KMS-11 (cell line): ENCODE measurements at regions not wholly inside any gene's neighbourhood (a gene's known extent, or its start where the extent isn't known, plus 50 kb on each side); places are given as distances from the start of the nearest gene placed in this dataset.

ENCODE experiments used
- H2AFZ ChIP-seq: fragments of 200-600 bp; sonication (generic); 2 replicates; pipeline ENCODE4 v1.6.1; 2016; ENCODE audit warnings: antibody characterized with exemption, mixed run types, low read depth
- H3K27ac ChIP-seq: fragments of 200-600 bp; sonication (generic); 2 replicates; pipeline ENCODE4 v1.6.1; 2016; ENCODE audit warnings: mild to moderate bottlenecking, mixed run types
- H3K27me3 ChIP-seq: fragments of 200-600 bp; sonication (generic); 2 replicates; pipeline ENCODE4 v1.6.1; 2017; ENCODE audit warnings: mild to moderate bottlenecking, low read depth, mixed run types, moderate library complexity; ENCODE audit not compliant: insufficient read depth
- H3K36me3 ChIP-seq: fragments of 200-600 bp; sonication (generic); 2 replicates; pipeline ENCODE4 v1.6.1; 2017; ENCODE audit warnings: mild to moderate bottlenecking, mixed run types; ENCODE audit not compliant: insufficient read depth
- H3K4me1 ChIP-seq: fragments of 200-600 bp; sonication (generic); 2 replicates; pipeline ENCODE4 v1.6.1; 2016; ENCODE audit warnings: mild to moderate bottlenecking, low read depth, mixed run types; ENCODE audit not compliant: poor library complexity, severe bottlenecking
- H3K4me2 ChIP-seq: fragments of 200-600 bp; sonication (generic); 2 replicates; pipeline ENCODE4 v1.7.0; 2016; ENCODE audit warnings: mild to moderate bottlenecking, mixed run types
- H3K4me3 ChIP-seq: fragments of 200-600 bp; sonication (generic); IDR thresholded peaks from 2 replicates; pipeline ENCODE4 v1.6.1; 2017; ENCODE audit warnings: low read depth, low read length, mixed read lengths; ENCODE audit not compliant: insufficient read depth
- H3K79me2 ChIP-seq: fragments of 200-600 bp; sonication (generic); 2 replicates; pipeline ENCODE4 v1.6.1; 2016; ENCODE audit warnings: low read depth, mixed run types; ENCODE audit not compliant: insufficient read depth
- H3K9ac ChIP-seq: fragments of 200-600 bp; sonication (generic); 2 replicates; pipeline ENCODE4 v1.6.1; 2016; ENCODE audit warnings: mild to moderate bottlenecking, mixed run types
- H4K20me1 ChIP-seq: fragments of 200-600 bp; sonication (generic); 2 replicates; pipeline ENCODE4 v1.6.1; 2016; ENCODE audit warnings: mild to moderate bottlenecking, mixed run types; ENCODE audit not compliant: insufficient read depth
- TF ChIP-seq, protein P1 (sequence below): fragments of 200-600 bp; sonication (generic); conservative IDR thresholded peaks from 2 replicates; pipeline ENCODE4 v1.6.1; 2017; ENCODE audit warnings: low read depth, mild to moderate bottlenecking, antibody characterized with exemption, low read length, moderate library complexity, mixed read lengths

DNA sequence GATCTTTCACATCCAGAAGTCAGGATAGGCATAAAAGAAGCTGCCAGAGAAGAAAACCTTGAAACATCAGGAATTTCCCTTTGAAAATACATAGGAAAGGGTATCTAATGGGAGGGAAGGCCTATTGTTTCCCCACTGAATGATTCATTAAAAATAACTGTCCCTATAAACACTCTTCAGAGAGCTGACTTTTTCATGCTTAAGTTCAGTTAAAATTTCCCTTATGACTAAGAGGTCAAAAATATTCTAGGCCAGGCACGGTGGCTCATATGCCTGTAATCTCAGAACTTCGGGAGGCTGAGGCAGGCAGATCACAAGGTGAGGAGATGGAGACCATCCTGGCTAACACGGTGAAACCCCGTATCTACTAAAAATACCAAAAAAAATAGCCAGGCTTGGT, 499.5 kb downstream of the ENC1 start:
- no peak overlapping the region for H3K4me3 ChIP-seq
- H3K4me1 ChIP-seq, result no peaks in the 10 kb centered on the region
- H3K27ac ChIP-seq, result no peak overlapping the region
- TF ChIP-seq, protein P1, sequence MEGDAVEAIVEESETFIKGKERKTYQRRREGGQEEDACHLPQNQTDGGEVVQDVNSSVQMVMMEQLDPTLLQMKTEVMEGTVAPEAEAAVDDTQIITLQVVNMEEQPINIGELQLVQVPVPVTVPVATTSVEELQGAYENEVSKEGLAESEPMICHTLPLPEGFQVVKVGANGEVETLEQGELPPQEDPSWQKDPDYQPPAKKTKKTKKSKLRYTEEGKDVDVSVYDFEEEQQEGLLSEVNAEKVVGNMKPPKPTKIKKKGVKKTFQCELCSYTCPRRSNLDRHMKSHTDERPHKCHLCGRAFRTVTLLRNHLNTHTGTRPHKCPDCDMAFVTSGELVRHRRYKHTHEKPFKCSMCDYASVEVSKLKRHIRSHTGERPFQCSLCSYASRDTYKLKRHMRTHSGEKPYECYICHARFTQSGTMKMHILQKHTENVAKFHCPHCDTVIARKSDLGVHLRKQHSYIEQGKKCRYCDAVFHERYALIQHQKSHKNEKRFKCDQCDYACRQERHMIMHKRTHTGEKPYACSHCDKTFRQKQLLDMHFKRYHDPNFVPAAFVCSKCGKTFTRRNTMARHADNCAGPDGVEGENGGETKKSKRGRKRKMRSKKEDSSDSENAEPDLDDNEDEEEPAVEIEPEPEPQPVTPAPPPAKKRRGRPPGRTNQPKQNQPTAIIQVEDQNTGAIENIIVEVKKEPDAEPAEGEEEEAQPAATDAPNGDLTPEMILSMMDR, result no peak
- no peak overlapping the region for H3K9ac ChIP-seq
- H4K20me1 ChIP-seq, result no peaks in the 10 kb centered on the region
- H3K79me2 ChIP-seq, result no peaks in the 10 kb centered on the region
- H3K27me3 ChIP-seq, result no peaks in the 10 kb centered on the region
- H2AFZ ChIP-seq, result no peak overlapping the region
- no peak overlapping the region for H3K4me2 ChIP-seq
- H3K36me3 ChIP-seq, result no peaks in the 10 kb centered on the region

DNA sequence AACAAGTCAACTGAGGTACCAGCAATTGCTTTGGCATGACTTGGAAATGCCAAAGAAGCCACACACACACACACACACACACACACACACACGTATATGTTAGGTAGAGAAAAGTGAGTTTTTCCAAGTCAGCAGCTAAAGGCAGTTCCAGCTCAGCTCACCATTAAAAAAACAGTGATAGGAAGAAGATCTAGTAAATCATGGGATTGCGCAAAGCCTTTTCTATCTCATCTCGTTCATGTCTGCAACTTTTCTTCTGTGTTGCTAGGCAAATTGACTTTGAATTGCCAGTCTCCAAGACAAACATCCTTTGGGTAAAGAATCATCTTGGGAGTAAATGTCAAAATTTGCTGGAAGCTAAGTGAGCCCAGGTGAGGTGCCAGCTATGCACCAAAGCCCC, 500.1 kb downstream of the ENC1 start:
- TF ChIP-seq, protein P1, result no peak

DNA sequence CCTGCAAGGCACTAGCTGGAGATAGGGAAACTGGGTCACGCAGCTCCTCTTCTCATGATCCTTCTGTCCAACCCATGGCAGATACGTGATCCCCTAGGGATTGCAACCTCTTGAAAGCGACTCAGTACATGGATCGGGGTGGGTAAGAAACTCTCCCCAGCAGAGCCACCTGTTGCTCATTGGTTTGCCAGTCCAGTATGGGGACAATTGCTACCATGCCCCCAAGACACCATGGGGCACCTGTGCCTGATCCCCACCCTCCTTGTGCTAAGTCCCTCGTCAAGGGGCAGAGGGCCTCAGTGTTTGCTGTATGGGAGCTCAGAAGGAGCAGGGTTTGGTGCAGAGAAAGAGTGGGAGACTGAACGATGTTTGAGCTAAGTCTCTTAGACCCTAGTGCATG, 500.9 kb downstream of the ENC1 start:
- H3K79me2 ChIP-seq, result no peaks in the 10 kb centered on the region
- TF ChIP-seq, protein P1, result no peak
- no peak overlapping the region for H3K9ac ChIP-seq

More for the DNA sequence above, 500.1 kb downstream of the ENC1 start:
- no peaks in the 10 kb centered on the region for H3K79me2 ChIP-seq
- no peaks in the 10 kb centered on the region for H4K20me1 ChIP-seq
- no peaks in the 10 kb centered on the region for H3K4me1 ChIP-seq
- no peak overlapping the region for H3K4me3 ChIP-seq
- H2AFZ ChIP-seq, result no peak overlapping the region
- H3K27me3 ChIP-seq, result no peaks in the 10 kb centered on the region
- no peaks in the 10 kb centered on the region for H3K36me3 ChIP-seq
- H3K9ac ChIP-seq, result no peak overlapping the region
- no peak overlapping the region for H3K4me2 ChIP-seq
- H3K27ac ChIP-seq, result no peak overlapping the region

DNA sequence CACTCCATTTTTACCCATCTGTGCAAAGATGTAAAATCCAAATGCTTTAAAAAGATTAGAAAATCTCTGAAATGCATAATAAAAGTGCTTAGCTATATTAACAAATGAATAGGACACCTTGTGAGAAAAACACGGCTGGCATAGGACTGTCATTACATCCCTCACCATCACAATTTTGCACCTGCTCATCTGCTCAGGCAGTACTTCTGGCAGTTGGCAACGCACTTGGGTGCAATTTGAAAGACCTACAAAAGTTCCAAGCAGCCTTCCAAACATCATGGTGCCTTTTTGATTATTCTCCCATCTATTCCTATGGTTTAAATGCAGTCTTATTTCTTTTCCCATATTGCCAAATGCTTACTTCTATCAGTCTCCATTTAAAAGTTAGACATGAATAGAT, 501.8 kb downstream of the ENC1 start:
- TF ChIP-seq, protein P1, result no peak
- Histone ChIP-seq H2AFZ (no peak overlapping the region), H3K4me1 (no peaks in the 10 kb centered on the region), H3K36me3 (no peaks in the 10 kb centered on the region), H3K27ac (no peak overlapping the region), H3K4me2 (no peak overlapping the region), H3K27me3 (no peaks in the 10 kb centered on the region), H4K20me1 (no peaks in the 10 kb centered on the region), H3K4me3 (no peak overlapping the region), H3K79me2 (no peaks in the 10 kb centered on the region), H3K9ac (no peak overlapping the region)

More for the DNA sequence above, 500.9 kb downstream of the ENC1 start:
- Histone ChIP-seq H2AFZ (no peak overlapping the region), H3K27me3 (no peaks in the 10 kb centered on the region), H4K20me1 (no peaks in the 10 kb centered on the region), H3K4me1 (no peaks in the 10 kb centered on the region), H3K27ac (no peak overlapping the region), H3K4me3 (no peak overlapping the region), H3K4me2 (no peak overlapping the region), H3K36me3 (no peaks in the 10 kb centered on the region)
